ENCODE measurements at regions not wholly inside any gene's neighbourhood (a gene's known extent, or its start where the extent isn't known, plus 50 kb on each side); places are given as distances from the start of the nearest gene placed in this dataset.

- H3K36me3 Mint-ChIP-seq = peaks cover 17% of the 10 kb centered on the region
- no peaks in the 10 kb centered on the region for H3K27me3 Mint-ChIP-seq
- H3K27ac Mint-ChIP-seq = no peak overlapping the region
- no peak overlapping the region for H3K4me3 Mint-ChIP-seq
- no peaks in the 10 kb centered on the region for H3K9me3 Mint-ChIP-seq
- peaks cover 25% of the 10 kb centered on the region for H3K4me1 Mint-ChIP-seq
Measured at GRCh38 chr14:71521238-71522135, 410.7 kb upstream of the RGS6 start.

- peaks cover 25% of the 10 kb centered on the region for H3K4me1 Mint-ChIP-seq
- H3K36me3 Mint-ChIP-seq = peaks cover 13% of the 10 kb centered on the region
- H3K9me3 Mint-ChIP-seq = no peaks in the 10 kb centered on the region
- no peaks in the 10 kb centered on the region for H3K27me3 Mint-ChIP-seq
- no peak overlapping the region for H3K27ac Mint-ChIP-seq
- no peak overlapping the region for H3K4me3 Mint-ChIP-seq
Measured at GRCh38 chr14:71523630-71524319, 408.5 kb upstream of the RGS6 start.

DNA sequence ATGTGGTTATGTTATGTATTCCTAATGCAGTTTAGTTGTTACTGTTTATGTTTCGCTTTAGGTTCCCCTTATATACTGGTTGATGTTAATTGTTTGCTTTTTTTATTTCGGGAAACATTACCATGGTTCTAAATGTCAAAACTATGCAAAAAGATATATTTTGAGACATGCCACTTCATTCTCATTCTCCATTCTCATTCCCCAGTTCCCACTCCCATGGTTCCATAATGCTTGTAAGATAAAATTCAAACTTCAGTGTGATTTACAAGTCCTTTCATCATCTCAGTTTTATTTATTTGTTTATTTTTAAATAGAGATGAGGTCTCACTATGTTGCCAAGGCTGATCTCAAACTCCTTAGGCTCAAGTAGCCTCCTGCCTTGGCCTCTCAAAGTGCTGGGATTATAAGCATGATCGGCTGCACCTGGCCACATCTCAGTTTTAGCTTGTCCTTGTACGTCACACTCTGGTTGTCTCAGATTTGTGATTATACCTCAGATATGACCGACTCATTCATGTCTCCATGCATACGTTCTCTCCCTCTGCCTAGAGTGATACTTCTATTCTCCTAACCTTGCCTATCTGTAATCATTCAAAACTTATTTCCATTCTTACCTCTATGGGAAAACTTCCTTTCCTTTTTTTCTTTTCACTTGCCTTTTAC, 407.8 kb upstream of the RGS6 start:
- peaks cover 13% of the 10 kb centered on the region for H3K36me3 Mint-ChIP-seq
- peak overlapping the region; percentile 10 for H3K27ac Mint-ChIP-seq
- H3K4me1 Mint-ChIP-seq = peaks cover 25% of the 10 kb centered on the region
- no peaks in the 10 kb centered on the region for H3K9me3 Mint-ChIP-seq
- no peaks in the 10 kb centered on the region for H3K27me3 Mint-ChIP-seq
- no peak overlapping the region for H3K4me3 Mint-ChIP-seq

DNA sequence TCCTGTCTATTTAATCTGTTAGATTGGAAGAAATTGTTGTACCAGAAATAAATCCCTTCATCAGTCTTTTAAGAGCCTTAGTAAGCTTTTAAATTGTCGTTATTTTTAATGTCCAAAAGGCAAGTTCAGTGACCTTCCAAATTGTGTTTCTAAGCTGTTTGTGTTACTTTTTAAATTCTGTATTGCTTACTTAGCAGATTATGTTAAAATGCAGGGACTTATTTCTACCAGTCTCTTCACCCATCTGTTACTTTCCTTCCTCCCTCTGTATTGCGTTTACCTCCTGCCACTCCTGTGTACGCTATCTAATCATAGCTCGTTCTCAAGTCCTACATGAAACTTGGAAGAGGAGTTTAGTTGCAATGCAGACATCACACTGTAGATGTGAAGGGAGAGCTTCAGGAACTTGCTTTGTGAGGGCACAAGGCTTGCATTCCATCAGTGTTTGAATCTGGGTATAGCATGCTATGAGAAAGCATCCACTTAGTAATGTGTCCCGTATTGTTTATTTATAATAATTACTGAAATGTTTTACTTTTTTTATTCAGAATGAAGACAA, 406.5 kb upstream of the RGS6 start:
- Mint-ChIP-seq H3K27ac (no peak overlapping the region), H3K27me3 (no peaks in the 10 kb centered on the region), H3K36me3 (peaks cover 20% of the 10 kb centered on the region), H3K4me1 (peaks cover 25% of the 10 kb centered on the region), H3K4me3 (no peak overlapping the region), H3K9me3 (no peaks in the 10 kb centered on the region)

GRCh38 chr14:71526388-71526787, 405.8 kb upstream of the RGS6 start:
- Mint-ChIP-seq H3K4me3 (no peak overlapping the region), H3K9me3 (no peaks in the 10 kb centered on the region), H3K36me3 (peaks cover 23% of the 10 kb centered on the region), H3K27ac (no peak overlapping the region), H3K4me1 (peaks cover 21% of the 10 kb centered on the region), H3K27me3 (no peaks in the 10 kb centered on the region)

DNA sequence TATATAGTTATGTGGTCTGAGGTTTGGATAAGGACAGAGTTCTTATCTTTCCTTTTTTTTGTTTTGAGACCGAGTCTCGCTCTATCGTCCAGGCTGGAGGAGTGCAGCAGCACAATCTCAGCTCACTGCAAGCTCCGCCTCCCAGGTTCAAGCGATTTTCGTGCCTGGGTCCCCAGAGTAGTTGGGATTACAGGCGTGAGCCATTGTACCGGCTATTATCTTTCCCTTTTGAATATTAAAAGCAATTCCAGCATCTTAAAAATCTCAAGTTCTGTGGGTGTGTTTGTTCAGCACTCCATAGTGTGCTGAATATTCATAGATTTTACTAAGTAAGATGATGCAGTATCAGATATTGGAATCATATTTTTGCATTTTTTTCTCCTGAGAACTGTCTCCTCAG, 404.4 kb upstream of the RGS6 start:
- Mint-ChIP-seq H3K27ac (no peak overlapping the region), H3K4me3 (no peak overlapping the region), H3K36me3 (peaks cover 26% of the 10 kb centered on the region)

GRCh38 chr14:71529848-71530247, 402.4 kb upstream of the RGS6 start:
- Mint-ChIP-seq H3K36me3 (peaks cover 21% of the 10 kb centered on the region), H3K9me3 (no peaks in the 10 kb centered on the region), H3K27ac (no peak overlapping the region), H3K4me1 (peaks cover 7% of the 10 kb centered on the region), H3K27me3 (no peaks in the 10 kb centered on the region), H3K4me3 (no peak overlapping the region)

More for the DNA sequence above, 404.4 kb upstream of the RGS6 start:
- H3K4me1 Mint-ChIP-seq = peaks cover 16% of the 10 kb centered on the region
- H3K27me3 Mint-ChIP-seq = no peaks in the 10 kb centered on the region
- H3K9me3 Mint-ChIP-seq = no peaks in the 10 kb centered on the region

GRCh38 chr14:71532344-71532743, 399.9 kb upstream of the RGS6 start:
- Mint-ChIP-seq H3K36me3 (peaks cover 14% of the 10 kb centered on the region), H3K4me3 (no peak overlapping the region), H3K4me1 (peaks cover 4% of the 10 kb centered on the region), H3K27me3 (no peaks in the 10 kb centered on the region), H3K27ac (no peak overlapping the region), H3K9me3 (no peaks in the 10 kb centered on the region)

GRCh38 chr14:71532790-71533189, 399.4 kb upstream of the RGS6 start:
- H3K27ac Mint-ChIP-seq = no peak overlapping the region

GRCh38 chr14:71533390-71533789, 398.8 kb upstream of the RGS6 start:
- Mint-ChIP-seq H3K4me1 (peaks cover 15% of the 10 kb centered on the region), H3K27me3 (no peaks in the 10 kb centered on the region), H3K9me3 (no peaks in the 10 kb centered on the region), H3K27ac (no peak overlapping the region), H3K36me3 (peaks cover 16% of the 10 kb centered on the region), H3K4me3 (no peak overlapping the region)

More at GRCh38 chr14:71532790-71533189, 399.4 kb upstream of the RGS6 start:
- Mint-ChIP-seq H3K27me3 (no peaks in the 10 kb centered on the region), H3K4me3 (no peak overlapping the region), H3K36me3 (peaks cover 14% of the 10 kb centered on the region), H3K9me3 (no peaks in the 10 kb centered on the region), H3K4me1 (peaks cover 9% of the 10 kb centered on the region)

DNA sequence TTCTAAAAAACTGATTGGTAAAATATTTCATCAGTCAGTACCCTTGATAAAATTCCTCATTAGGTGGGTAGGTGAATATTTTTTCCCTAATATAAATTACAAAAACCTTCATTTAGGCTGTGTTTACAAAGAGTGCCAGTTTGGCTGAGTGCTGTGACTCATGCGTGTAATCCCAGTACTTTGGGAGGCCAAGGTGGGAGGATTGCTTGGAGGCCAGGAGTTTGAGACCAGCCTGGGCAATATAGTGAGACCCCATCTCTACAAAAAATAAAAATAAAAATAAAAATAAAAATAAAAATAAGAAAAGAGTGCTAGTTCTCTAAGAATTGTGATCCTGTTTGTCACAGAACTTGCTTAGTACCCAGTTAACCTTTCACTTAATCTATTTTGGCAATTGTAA, 398.4 kb upstream of the RGS6 start:
- Mint-ChIP-seq H3K9me3 (no peaks in the 10 kb centered on the region), H3K4me3 (no peak overlapping the region), H3K36me3 (peaks cover 16% of the 10 kb centered on the region), H3K27ac (no peak overlapping the region), H3K4me1 (peaks cover 16% of the 10 kb centered on the region), H3K27me3 (no peaks in the 10 kb centered on the region)

- Mint-ChIP-seq H3K9me3 (no peaks in the 10 kb centered on the region), H3K36me3 (peaks cover 16% of the 10 kb centered on the region), H3K27me3 (no peaks in the 10 kb centered on the region), H3K4me1 (peaks cover 23% of the 10 kb centered on the region), H3K4me3 (no peak overlapping the region), H3K27ac (no peak overlapping the region)
Measured at GRCh38 chr14:71534506-71534905, 397.7 kb upstream of the RGS6 start.

DNA sequence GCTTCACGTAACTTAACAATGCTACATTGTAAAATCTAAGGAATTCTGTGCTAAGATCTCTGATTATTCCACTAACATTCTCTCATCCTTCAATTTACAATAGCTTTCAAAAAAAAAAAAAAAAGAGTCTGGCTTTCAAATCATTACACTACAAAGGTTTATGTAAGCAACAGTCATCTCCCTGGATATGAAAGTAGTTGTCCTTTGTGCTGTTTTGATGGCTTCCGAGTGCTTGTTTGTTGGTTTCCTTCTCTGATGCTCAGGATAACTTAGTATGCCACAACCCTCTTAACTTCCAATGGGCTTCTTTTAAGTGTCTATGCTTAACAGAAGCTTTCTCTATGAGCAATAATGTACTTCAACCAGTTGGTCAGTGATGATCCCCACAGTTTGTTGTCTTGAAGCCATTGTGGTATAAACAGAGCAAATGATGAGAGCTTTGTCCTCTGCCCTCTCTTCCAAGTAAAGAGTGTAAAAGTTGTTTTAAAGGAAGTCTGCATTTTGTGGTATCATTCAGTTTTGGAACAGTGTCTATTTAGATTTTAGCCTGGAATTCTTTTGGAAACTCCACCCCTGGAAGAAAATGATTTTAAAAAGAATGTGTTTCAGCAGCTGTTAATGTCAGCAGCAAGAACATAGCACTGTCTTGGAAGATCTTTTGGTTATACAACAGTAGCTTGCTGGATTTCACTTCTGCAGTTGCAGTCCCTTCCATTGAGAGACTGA, 396.1 kb upstream of the RGS6 start:
- peaks cover 6% of the 10 kb centered on the region for H3K36me3 Mint-ChIP-seq
- no peaks in the 10 kb centered on the region for H3K9me3 Mint-ChIP-seq
- H3K27me3 Mint-ChIP-seq = no peaks in the 10 kb centered on the region
- H3K4me3 Mint-ChIP-seq = no peak overlapping the region
- peaks cover 26% of the 10 kb centered on the region for H3K4me1 Mint-ChIP-seq
- H3K27ac Mint-ChIP-seq = no peak overlapping the region

- Mint-ChIP-seq H3K27ac (no peak overlapping the region), H3K4me3 (no peak overlapping the region), H3K27me3 (no peaks in the 10 kb centered on the region), H3K36me3 (peaks cover 2% of the 10 kb centered on the region), H3K4me1 (peaks cover 29% of the 10 kb centered on the region), H3K9me3 (no peaks in the 10 kb centered on the region)
Measured at GRCh38 chr14:71536927-71537772, 395.1 kb upstream of the RGS6 start.

All from activated naive CD4-positive, alpha-beta T cell treated with anti-CD3 and anti-CD28 coated beads, Interleukin-2, amount 50 U/mL, for 24 hours (primary cell).